D341Med (cell line): ENCODE measurements at regions not wholly inside any gene's neighbourhood (a gene's known extent, or its start where the extent isn't known, plus 50 kb on each side); places are given as distances from the start of the nearest gene placed in this dataset.

ENCODE experiments used
- DNase-seq: peaks from one replicate; pipeline ENCODE4 v3.0.0; 2012; ENCODE audit warnings: low spot score

DNA sequence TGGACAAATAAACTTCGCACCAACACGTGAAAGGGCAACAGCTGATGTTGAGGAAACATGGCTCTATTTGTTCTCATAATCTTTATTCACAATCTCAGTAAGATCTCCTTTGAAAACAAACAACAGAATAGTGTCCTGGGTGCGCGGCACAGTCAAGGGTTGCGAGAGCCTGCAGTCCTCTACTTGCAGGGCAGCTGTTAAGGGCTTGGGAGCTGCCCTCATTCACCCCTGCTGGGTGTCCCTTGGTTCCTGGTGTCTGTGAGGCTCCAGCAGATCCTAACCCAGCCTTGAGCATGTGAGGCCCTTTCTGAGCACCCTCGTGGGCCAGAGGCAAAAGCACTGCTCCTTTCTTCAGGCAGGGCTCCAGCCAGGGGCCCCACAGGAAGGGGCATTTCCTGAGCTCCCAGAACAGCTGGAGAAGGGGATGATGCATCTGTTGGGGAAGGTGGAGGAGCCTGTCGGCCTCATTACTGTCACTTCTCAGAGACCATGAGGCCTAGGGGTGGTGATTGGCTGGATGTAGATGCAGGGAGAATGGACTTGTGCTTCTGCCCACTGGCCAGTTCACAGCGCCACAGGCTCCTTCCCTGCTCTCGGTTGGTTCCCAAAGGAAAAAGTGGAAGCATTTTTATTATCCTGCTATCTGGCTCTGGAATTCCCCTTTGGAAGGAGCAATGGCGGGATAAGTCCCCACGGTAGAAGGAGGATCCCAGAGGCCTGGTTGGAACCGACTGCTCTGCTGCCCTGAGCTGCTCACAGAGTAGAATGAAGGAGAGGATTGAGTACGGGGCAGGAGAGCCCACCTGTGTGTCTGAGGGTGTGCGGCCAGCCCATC, 51.9 kb upstream of the KLF13 start:
- no peak for DNase-seq

- peak; percentile 20 for DNase-seq
Measured at GRCh38 chr15:31275331-31276262, 51.0 kb upstream of the KLF13 start.

GRCh38 chr15:31276596-31277298, 49.9 kb upstream of the KLF13 start:
- DNase-seq, result peak; percentile 74
